Mucosa of descending colon (tissue), 3 donors: ENCODE measurements at regions not wholly inside any gene's neighbourhood (a gene's known extent, or its start where the extent isn't known, plus 50 kb on each side); places are given as distances from the start of the nearest gene placed in this dataset.

Source experiments
- ATAC-seq: fragments of 200-7000 bp; cut with Tn5 transposase; one replicate; pipeline ENCODE4 v1.9.1; 2020; ENCODE audit warnings: mild to moderate bottlenecking, moderate library complexity
- DNase-seq, 3 donors: peaks; one replicate each; pipeline ENCODE4 v3.0.0-alpha.2; 2020
- H3K36me3 ChIP-seq: fragments of 200-600 bp; one replicate; pipeline ENCODE4 v1.8.0; 2021; ENCODE audit warnings: low read depth, mild to moderate bottlenecking
- H3K4me1 ChIP-seq: fragments of 200-600 bp; one replicate; pipeline ENCODE4 v1.8.0; 2021; ENCODE audit warnings: low read depth, mild to moderate bottlenecking
- H3K4me3 ChIP-seq: fragments of 200-600 bp; one replicate; pipeline ENCODE4 v1.8.0; 2021; ENCODE audit warnings: mild to moderate bottlenecking
- H3K9me3 ChIP-seq: fragments of 200-600 bp; one replicate; pipeline ENCODE4 v1.8.0; 2021; ENCODE audit warnings: mild to moderate bottlenecking
- CTCF ChIP-seq: fragments of 200-600 bp; IDR thresholded peaks from one replicate; pipeline ENCODE4 v1.8.0; 2022; ENCODE audit warnings: antibody characterized with exemption, mild to moderate bottlenecking
- intact Hi-C, 2 donors: fragments of 100-400 bp; cut with DNase I in 1 of 2; cut with micrococcal nuclease in 1 of 2; formaldehyde crosslinking; loops; one replicate each; pipeline versions ENCODE4 v1.11.0 to v1.11.1; 2022; cut with DNase I, micrococcal nuclease
- donor health status: DM: no; HTN: no; CAD: no; lungs with moderate emphysema.
- donor health status: DM: no; HTN: no; CAD: no.
- donor health status: DM: no; HTN: yes; CAD: no.

GRCh38 chr4:128354205-128354821 is 66.7 kb upstream of the PGRMC2 start:
- no peak for TF ChIP-seq CTCF
- no peak overlapping the region for H3K4me3 ChIP-seq
- ATAC-seq (peak; percentile 45), DNase-seq (peak in 1 of 3 donors; percentile 36)
- H3K4me1 ChIP-seq, result peaks cover 5% of the 10 kb centered on the region
- intact Hi-C loops, result no loop called here
- no peaks in the 10 kb centered on the region for H3K36me3 ChIP-seq
- H3K9me3 ChIP-seq, result no peaks in the 10 kb centered on the region

GRCh38 chr4:128353791-128354190 is 66.2 kb upstream of the PGRMC2 start:
- ATAC-seq, result no peak
- intact Hi-C loops, result no loop called here
- Histone ChIP-seq H3K4me1 (peaks cover 5% of the 10 kb centered on the region), H3K9me3 (no peaks in the 10 kb centered on the region), H3K4me3 (no peak overlapping the region), H3K36me3 (no peaks in the 10 kb centered on the region)
- no peak for TF ChIP-seq CTCF
- DNase-seq, result no peak

GRCh38 chr4:128351502-128351901 is 63.9 kb upstream of the PGRMC2 start:
- Histone ChIP-seq H3K36me3 (no peaks in the 10 kb centered on the region), H3K9me3 (no peaks in the 10 kb centered on the region), H3K4me3 (no peak overlapping the region), H3K4me1 (peaks cover 5% of the 10 kb centered on the region)
- no peak for TF ChIP-seq CTCF
- intact Hi-C loops, result no loop called here
- ATAC-seq (no peak), DNase-seq (no peak)

- intact Hi-C loops, result no loop called here
- TF ChIP-seq CTCF, result no peak
- Histone ChIP-seq H3K4me1 (peaks cover 4% of the 10 kb centered on the region), H3K36me3 (no peaks in the 10 kb centered on the region), H3K4me3 (no peak overlapping the region), H3K9me3 (no peaks in the 10 kb centered on the region)
- DNase-seq (no peak), ATAC-seq (no peak)
Measured at GRCh38 chr4:128350449-128351045, 62.9 kb upstream of the PGRMC2 start.

GRCh38 chr4:128349921-128350320 is 62.3 kb upstream of the PGRMC2 start:
- intact Hi-C loops, result no loop called here
- no peaks in the 10 kb centered on the region for H3K9me3 ChIP-seq
- no peak for ATAC-seq
- no peak for TF ChIP-seq CTCF
- no peaks in the 10 kb centered on the region for H3K4me1 ChIP-seq
- no peaks in the 10 kb centered on the region for H3K36me3 ChIP-seq
- no peak overlapping the region for H3K4me3 ChIP-seq
- no peak for DNase-seq
